Caco-2 (cell line): ENCODE measurements at regions not wholly inside any gene's neighbourhood (a gene's known extent, or its start where the extent isn't known, plus 50 kb on each side); places are given as distances from the start of the nearest gene placed in this dataset.

Experiments
- BruUV-seq: library from RNA; stranded (reverse); fragments of 400-500 nt; replicated peaks from 2 replicates; lab custom pipeline; 2021; lab: Mats Ljungman, UMichigan
- CTCF ChIA-PET: fragments of 300-600 bp; sonication (Branson Sonifier 250); formaldehyde crosslinking; loops from one replicate; lab custom pipeline; 2022; ENCODE audit warnings: antibody characterized with exemption; lab: Charles Lee
- POLR2A ChIA-PET: fragments of 300-600 bp; sonication (Branson Sonifier 250); formaldehyde crosslinking; loops from one replicate; lab custom pipeline; 2022; ENCODE audit warnings: antibody characterized with exemption; lab: Charles Lee
- DNase-seq, 2 experiments: peaks; one replicate each; pipeline versions ENCODE4 v3.0.0 to v3.0.0-alpha.2; 2020 to 2022
- H3K27me3 ChIP-seq: replicated peaks from 2 replicates; pipeline ENCODE4 v1.6.0; 2011; ENCODE audit warnings: low read length; ENCODE audit not compliant: control insufficient read depth, insufficient read depth
- H3K36me3 ChIP-seq: 2 replicates; pipeline ENCODE4 v1.5.1; 2011; ENCODE audit warnings: low read length; ENCODE audit not compliant: control insufficient read depth, insufficient read depth
- H3K4me1 ChIP-seq: fragments of 250-450 bp; sonication (Bioruptor Pico); 2 replicates; pipeline ENCODE4 v1.5.1; 2020; ENCODE audit warnings: mild to moderate bottlenecking
- H3K4me3 ChIP-seq: 2 replicates; pipeline ENCODE4 v1.5.1; 2011; ENCODE audit warnings: low read depth, mild to moderate bottlenecking, control low read depth, low read length
- H3K9me3 ChIP-seq: fragments of 250-450 bp; sonication (Bioruptor Pico); 2 replicates; pipeline ENCODE4 v1.5.1; 2020; ENCODE audit warnings: mild to moderate bottlenecking, moderate library complexity
- H3K27ac Mint-ChIP-seq: one replicate; pipeline ENCODE4 v1.8.0; 2022; ENCODE audit warnings: mixed read lengths; ENCODE audit not compliant: unreplicated experiment
- H3K27me3 Mint-ChIP-seq: one replicate; pipeline ENCODE4 v1.8.0; 2022; ENCODE audit warnings: mixed read lengths; ENCODE audit not compliant: insufficient read depth, unreplicated experiment
- H3K36me3 Mint-ChIP-seq: one replicate; pipeline ENCODE4 v1.8.0; 2022; ENCODE audit warnings: mild to moderate bottlenecking, mixed read lengths; ENCODE audit not compliant: insufficient read depth, unreplicated experiment
- H3K4me1 Mint-ChIP-seq: one replicate; pipeline ENCODE4 v1.8.0; 2022; ENCODE audit warnings: low read depth, mixed read lengths; ENCODE audit not compliant: unreplicated experiment
- H3K4me3 Mint-ChIP-seq: one replicate; pipeline ENCODE4 v1.8.0; 2022; ENCODE audit warnings: mild to moderate bottlenecking, moderate library complexity, mixed read lengths; ENCODE audit not compliant: unreplicated experiment
- H3K9me3 Mint-ChIP-seq: one replicate; pipeline ENCODE4 v1.8.0; 2022; ENCODE audit warnings: mixed read lengths; ENCODE audit not compliant: unreplicated experiment
- intact Hi-C: fragments of 100-400 bp; cut with micrococcal nuclease; formaldehyde crosslinking; loops from one replicate; pipeline ENCODE4 v1.10.0; 2022; ENCODE audit not compliant: unreplicated experiment
- TF ChIP-seq, protein P1 (sequence below), 2 experiments: fragments of 200-600 bp in 1 of 2; IDR thresholded peaks; 1 replicate in 1 of 2; 2 replicates in 1 of 2; pipeline versions ENCODE4 v1.5.1 to v1.8.0; 2011 to 2022; ENCODE audit warnings: antibody characterized with exemption in 1 of 2, control low read depth in 1 of 2, inconsistent platforms in 1 of 2, low read depth in 1 of 2, low read length in 1 of 2, mild to moderate bottlenecking in 1 of 2, moderate library complexity in 1 of 2; ENCODE audit not compliant: insufficient read depth in 1 of 2, severe bottlenecking in 1 of 2, unreplicated experiment in 1 of 2

DNA sequence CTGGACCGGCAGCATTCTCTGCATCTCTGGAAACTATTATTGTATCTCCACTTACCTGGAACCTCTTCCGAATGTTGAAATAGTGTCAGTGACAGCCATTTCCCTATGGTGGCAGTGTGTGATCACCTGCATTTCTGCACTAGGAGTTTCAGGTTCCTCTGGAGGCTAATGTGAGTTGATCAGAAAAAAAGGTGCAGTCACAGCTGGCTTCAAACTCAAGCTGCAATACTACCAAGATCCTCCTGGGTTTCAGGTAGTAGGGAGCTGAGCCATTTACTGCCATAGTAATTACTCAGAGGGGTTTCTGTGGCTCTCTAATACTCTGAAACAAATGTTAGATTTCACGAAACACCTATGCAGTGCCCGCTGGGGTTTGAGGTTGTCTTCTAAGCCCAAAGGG lies 183.5 kb upstream of the OSR1 start:
- DNase-seq = peak in 1 of 2 experiments; percentile 7
- Histone ChIP-seq H3K27me3 (no peaks in the 10 kb centered on the region), H3K4me1 (0 out of 2 replicates have a peak, but pooled peaks cover 6% of the 10 kb centered on the region), H3K4me3 (no peak overlapping the region), H3K9me3 (no peaks in the 10 kb centered on the region), H3K36me3 (no peaks in the 10 kb centered on the region)
- ChIA-PET CTCF (interaction anchor here (0.6 to 0.8 kb wide), 2 partner anchors 27 to 126 kb away, joined by 3 read pairs; no protein-coding TSS in a partner anchor), POLR2A (no interaction called here)
- intact Hi-C loops = loop anchor here (5.0 kb wide), 1 partner anchor 125 kb away; no protein-coding TSS in a partner anchor
- no peak overlapping the region for H3K27ac Mint-ChIP-seq
- no TSS peak for BruUV-seq
- H3K36me3 Mint-ChIP-seq = no peaks in the 10 kb centered on the region
- TF ChIP-seq, protein P1, sequence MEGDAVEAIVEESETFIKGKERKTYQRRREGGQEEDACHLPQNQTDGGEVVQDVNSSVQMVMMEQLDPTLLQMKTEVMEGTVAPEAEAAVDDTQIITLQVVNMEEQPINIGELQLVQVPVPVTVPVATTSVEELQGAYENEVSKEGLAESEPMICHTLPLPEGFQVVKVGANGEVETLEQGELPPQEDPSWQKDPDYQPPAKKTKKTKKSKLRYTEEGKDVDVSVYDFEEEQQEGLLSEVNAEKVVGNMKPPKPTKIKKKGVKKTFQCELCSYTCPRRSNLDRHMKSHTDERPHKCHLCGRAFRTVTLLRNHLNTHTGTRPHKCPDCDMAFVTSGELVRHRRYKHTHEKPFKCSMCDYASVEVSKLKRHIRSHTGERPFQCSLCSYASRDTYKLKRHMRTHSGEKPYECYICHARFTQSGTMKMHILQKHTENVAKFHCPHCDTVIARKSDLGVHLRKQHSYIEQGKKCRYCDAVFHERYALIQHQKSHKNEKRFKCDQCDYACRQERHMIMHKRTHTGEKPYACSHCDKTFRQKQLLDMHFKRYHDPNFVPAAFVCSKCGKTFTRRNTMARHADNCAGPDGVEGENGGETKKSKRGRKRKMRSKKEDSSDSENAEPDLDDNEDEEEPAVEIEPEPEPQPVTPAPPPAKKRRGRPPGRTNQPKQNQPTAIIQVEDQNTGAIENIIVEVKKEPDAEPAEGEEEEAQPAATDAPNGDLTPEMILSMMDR (IDR thresholded peaks at IDR 0.05; ENCODE audit: insufficient read depth in 1 of 2, low read depth in 1 of 2, low read length in 1 of 2, severe bottlenecking in 1 of 2, unreplicated experiment in 1 of 2) = no peak
- no peaks in the 10 kb centered on the region for H3K4me1 Mint-ChIP-seq
- H3K4me3 Mint-ChIP-seq = no peak overlapping the region
- H3K27me3 Mint-ChIP-seq = peaks cover 2% of the 10 kb centered on the region
- no peaks in the 10 kb centered on the region for H3K9me3 Mint-ChIP-seq

DNA sequence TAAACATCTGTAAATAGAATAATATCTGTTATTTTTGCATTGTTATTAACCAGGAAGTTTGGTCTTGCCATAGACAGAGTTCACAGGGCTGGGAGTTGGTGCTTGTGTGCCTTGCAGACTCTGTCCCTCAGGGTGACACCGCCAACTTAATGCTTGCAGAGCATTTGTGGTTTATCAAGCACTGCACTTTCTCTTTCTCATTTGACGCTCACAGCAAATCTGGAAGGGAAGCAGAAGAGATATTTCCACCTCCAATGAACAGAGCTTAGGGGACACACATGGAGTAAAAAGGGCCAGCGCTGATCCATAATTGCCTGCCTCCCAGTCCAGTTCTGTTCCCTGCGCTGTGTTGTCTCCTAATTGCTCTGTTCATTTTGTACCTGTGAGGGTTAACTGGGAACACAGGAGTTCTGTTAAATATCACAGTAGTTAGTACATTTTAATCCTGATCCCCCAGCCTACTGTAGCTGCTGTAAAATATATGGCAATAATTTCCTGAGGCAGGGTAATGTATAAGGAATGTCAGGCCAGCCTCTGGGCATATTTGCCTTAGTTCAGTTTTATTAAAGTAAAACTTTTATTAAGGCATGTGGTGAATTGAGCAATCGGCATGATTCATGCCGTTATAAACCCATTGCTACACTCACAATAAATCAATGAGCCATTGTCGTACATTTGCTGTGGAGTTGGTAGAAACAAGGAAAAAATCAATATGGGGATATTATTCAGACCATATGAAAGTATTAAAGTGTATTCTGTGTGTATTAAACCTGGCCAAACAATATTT lies 182.5 kb upstream of the OSR1 start:
- CTCF ChIA-PET = no interaction called here
- Histone ChIP-seq H3K9me3 (no peaks in the 10 kb centered on the region), H3K4me3 (no peak overlapping the region), H3K36me3 (no peaks in the 10 kb centered on the region), H3K4me1 (0 out of 2 replicates have a peak, but pooled peaks cover 6% of the 10 kb centered on the region), H3K27me3 (no peaks in the 10 kb centered on the region)
- no TSS peak for BruUV-seq
- no peak for DNase-seq
- Mint-ChIP-seq H3K36me3 (no peaks in the 10 kb centered on the region), H3K4me1 (no peaks in the 10 kb centered on the region), H3K27ac (no peak overlapping the region), H3K27me3 (peaks cover 2% of the 10 kb centered on the region), H3K9me3 (peaks cover under 1% of the 10 kb centered on the region), H3K4me3 (no peak overlapping the region)
- intact Hi-C loops = loop anchor here (5.0 kb wide), 1 partner anchor 126 kb away; no protein-coding TSS in a partner anchor
- POLR2A ChIA-PET = no interaction called here
- TF ChIP-seq, protein P1 (IDR thresholded peaks at IDR 0.05; ENCODE audit: insufficient read depth in 1 of 2, low read depth in 1 of 2, low read length in 1 of 2, severe bottlenecking in 1 of 2, unreplicated experiment in 1 of 2) = no peak

DNA sequence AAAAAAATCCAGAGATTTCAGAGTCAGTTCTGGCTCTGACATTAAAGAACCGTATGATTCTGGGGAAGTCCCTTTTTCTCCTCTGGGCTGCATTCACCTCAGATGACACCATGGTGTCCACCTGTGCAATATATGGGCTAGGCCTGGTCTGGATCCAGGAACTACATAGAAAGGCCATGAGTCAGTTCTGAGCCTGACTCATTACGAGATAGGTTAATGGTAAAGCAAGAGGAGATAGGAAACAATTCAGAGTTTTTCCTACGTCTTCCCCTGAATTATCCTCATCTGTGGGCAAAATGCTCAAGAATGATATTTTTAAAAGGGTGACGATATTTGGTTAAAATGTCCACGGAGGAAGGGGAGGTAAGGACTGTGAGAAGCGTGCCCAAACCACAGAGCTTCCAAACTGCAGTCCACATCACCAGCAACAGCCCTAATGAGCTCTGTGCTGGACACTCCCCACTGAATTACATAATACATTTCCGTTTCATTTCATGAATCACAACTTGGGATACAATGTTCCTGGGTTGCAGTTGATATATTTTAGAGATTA lies 180.1 kb upstream of the OSR1 start:
- ChIA-PET POLR2A (no interaction called here), CTCF (no interaction called here)
- Mint-ChIP-seq H3K9me3 (peaks cover 16% of the 10 kb centered on the region), H3K27me3 (no peaks in the 10 kb centered on the region), H3K4me3 (no peak overlapping the region), H3K36me3 (no peaks in the 10 kb centered on the region), H3K27ac (no peak overlapping the region), H3K4me1 (no peaks in the 10 kb centered on the region)
- DNase-seq = peak; percentile 14 to 47
- H3K36me3 ChIP-seq = no peaks in the 10 kb centered on the region
- H3K4me1 ChIP-seq = peaks cover 6% of the 10 kb centered on the region; the same call in 1 of the 2 replicates
- no peak overlapping the region for H3K4me3 ChIP-seq
- TF ChIP-seq, protein P1 (IDR thresholded peaks at IDR 0.05; ENCODE audit: insufficient read depth in 1 of 2, low read depth in 1 of 2, low read length in 1 of 2, severe bottlenecking in 1 of 2, unreplicated experiment in 1 of 2) = no peak
- peaks cover 4% of the 10 kb centered on the region; the same call in 1 of the 2 replicates for H3K9me3 ChIP-seq
- intact Hi-C loops = no loop called here
- BruUV-seq = no TSS peak
- no peaks in the 10 kb centered on the region for H3K27me3 ChIP-seq
